ENCODE measurements at regions not wholly inside any gene's neighbourhood (a gene's known extent, or its start where the extent isn't known, plus 50 kb on each side); places are given as distances from the start of the nearest gene placed in this dataset.

DNA sequence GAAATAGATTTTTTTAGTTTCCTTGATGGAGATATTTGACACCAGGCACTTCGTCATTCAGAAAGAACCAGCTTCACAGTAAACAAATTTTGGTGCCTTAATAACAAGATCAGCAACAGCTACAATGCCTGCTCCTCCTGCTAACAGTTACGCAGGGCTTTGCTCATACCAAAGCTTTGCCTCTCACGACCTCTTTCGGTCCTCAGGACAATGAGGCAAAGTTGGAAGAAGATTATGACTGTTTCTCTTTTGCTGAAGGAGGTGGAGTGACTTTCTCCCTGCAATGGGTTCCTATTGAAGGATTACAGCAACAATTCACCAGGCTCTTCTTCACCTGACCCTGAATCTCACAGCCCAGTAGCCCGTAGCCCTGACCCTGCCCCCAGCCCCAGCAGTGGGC, 440.1 kb downstream of the PREX1 start:
- no peaks in the 10 kb centered on the region for H3K27me3 ChIP-seq (ENCODE audit: insufficient read depth, poor library complexity, severe bottlenecking)
- H3K4me3 ChIP-seq (replicated peaks; ENCODE audit: insufficient read depth, low read length): no peak overlapping the region
- DNase-seq (ENCODE audit: low read depth in 1 of 2, low spot score in 1 of 2): no peak
- no peak overlapping the region for H3K27ac ChIP-seq (replicated peaks)
- TF ChIP-seq, protein P1, sequence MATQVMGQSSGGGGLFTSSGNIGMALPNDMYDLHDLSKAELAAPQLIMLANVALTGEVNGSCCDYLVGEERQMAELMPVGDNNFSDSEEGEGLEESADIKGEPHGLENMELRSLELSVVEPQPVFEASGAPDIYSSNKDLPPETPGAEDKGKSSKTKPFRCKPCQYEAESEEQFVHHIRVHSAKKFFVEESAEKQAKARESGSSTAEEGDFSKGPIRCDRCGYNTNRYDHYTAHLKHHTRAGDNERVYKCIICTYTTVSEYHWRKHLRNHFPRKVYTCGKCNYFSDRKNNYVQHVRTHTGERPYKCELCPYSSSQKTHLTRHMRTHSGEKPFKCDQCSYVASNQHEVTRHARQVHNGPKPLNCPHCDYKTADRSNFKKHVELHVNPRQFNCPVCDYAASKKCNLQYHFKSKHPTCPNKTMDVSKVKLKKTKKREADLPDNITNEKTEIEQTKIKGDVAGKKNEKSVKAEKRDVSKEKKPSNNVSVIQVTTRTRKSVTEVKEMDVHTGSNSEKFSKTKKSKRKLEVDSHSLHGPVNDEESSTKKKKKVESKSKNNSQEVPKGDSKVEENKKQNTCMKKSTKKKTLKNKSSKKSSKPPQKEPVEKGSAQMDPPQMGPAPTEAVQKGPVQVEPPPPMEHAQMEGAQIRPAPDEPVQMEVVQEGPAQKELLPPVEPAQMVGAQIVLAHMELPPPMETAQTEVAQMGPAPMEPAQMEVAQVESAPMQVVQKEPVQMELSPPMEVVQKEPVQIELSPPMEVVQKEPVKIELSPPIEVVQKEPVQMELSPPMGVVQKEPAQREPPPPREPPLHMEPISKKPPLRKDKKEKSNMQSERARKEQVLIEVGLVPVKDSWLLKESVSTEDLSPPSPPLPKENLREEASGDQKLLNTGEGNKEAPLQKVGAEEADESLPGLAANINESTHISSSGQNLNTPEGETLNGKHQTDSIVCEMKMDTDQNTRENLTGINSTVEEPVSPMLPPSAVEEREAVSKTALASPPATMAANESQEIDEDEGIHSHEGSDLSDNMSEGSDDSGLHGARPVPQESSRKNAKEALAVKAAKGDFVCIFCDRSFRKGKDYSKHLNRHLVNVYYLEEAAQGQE (IDR thresholded peaks at IDR 0.05; ENCODE audit: insufficient replicate concordance, low read depth): no peak
- TF ChIP-seq SPI1 (IDR thresholded peaks at IDR 0.05; ENCODE audit: borderline replicate concordance, low read depth): no peak
- TF ChIP-seq, protein P2, sequence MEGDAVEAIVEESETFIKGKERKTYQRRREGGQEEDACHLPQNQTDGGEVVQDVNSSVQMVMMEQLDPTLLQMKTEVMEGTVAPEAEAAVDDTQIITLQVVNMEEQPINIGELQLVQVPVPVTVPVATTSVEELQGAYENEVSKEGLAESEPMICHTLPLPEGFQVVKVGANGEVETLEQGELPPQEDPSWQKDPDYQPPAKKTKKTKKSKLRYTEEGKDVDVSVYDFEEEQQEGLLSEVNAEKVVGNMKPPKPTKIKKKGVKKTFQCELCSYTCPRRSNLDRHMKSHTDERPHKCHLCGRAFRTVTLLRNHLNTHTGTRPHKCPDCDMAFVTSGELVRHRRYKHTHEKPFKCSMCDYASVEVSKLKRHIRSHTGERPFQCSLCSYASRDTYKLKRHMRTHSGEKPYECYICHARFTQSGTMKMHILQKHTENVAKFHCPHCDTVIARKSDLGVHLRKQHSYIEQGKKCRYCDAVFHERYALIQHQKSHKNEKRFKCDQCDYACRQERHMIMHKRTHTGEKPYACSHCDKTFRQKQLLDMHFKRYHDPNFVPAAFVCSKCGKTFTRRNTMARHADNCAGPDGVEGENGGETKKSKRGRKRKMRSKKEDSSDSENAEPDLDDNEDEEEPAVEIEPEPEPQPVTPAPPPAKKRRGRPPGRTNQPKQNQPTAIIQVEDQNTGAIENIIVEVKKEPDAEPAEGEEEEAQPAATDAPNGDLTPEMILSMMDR (IDR thresholded peaks at IDR 0.05; ENCODE audit: insufficient read depth, low read length): no peak
- TF ChIP-seq POLR2AphosphoS5 (IDR thresholded peaks at IDR 0.05; ENCODE audit: low read depth): no peak
- no peak for TF ChIP-seq GABPA (IDR thresholded peaks at IDR 0.05; ENCODE audit: low read depth)

DNA sequence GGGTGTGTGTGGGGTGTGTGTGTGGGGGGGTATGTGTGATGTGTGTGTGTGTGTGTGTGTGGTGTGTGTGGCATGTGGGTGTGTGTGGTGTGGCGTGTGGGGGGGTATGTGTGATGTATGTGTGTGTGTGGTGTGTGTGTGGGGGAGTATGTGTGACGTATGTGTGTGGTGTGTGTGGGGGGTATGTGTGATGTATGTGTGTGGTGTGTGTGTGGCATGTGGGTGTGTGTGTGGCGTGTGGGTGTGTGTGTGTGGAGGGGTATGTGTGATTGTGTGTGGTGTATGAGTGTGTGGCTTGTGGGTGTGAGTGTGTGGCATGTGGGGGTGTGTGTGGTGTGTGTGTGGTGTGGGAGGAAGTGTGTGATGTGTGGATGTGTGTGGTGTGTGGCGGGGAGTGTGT, 442.3 kb downstream of the PREX1 start:
- DNase-seq (ENCODE audit: low read depth in 1 of 2, low spot score in 1 of 2): no peak
- no peak overlapping the region for H3K27ac ChIP-seq (replicated peaks)
- TF ChIP-seq SPI1 (IDR thresholded peaks at IDR 0.05; ENCODE audit: borderline replicate concordance, low read depth): no peak
- no peak for TF ChIP-seq POLR2AphosphoS5 (IDR thresholded peaks at IDR 0.05; ENCODE audit: low read depth)
- TF ChIP-seq, protein P1 (IDR thresholded peaks at IDR 0.05; ENCODE audit: insufficient replicate concordance, low read depth): no peak
- no peak for TF ChIP-seq GABPA (IDR thresholded peaks at IDR 0.05; ENCODE audit: low read depth)
- TF ChIP-seq, protein P2 (IDR thresholded peaks at IDR 0.05; ENCODE audit: insufficient read depth, low read length): no peak

DNA sequence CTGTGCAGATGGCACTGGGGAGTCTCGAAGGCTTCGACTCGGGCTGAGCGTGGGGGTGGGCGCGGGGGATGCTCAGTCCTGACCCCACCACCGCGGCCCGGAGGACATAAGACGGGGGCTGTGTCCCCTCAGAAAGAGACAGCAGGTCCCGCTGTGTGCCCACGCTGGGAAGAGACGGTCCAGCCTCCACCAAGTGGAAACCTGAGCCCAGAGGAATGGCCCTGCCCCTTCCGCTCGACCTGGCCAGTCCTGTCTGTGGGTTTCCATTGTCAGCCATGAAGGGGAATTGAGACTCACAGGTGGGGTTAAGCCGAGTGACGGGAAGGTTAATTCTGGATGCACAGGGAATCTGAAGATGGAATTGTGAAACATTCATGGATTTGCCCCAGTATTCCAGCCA, 442.7 kb downstream of the PREX1 start:
- H3K4me3 ChIP-seq (replicated peaks; ENCODE audit: insufficient read depth, low read length): no peak overlapping the region
- no peaks in the 10 kb centered on the region for H3K27me3 ChIP-seq (ENCODE audit: insufficient read depth, poor library complexity, severe bottlenecking)
- TF ChIP-seq GABPA (IDR thresholded peaks at IDR 0.05; ENCODE audit: low read depth): no peak
- TF ChIP-seq, protein P1 (IDR thresholded peaks at IDR 0.05; ENCODE audit: insufficient replicate concordance, low read depth): no peak
- TF ChIP-seq SPI1 (IDR thresholded peaks at IDR 0.05; ENCODE audit: borderline replicate concordance, low read depth): no peak
- TF ChIP-seq POLR2AphosphoS5 (IDR thresholded peaks at IDR 0.05; ENCODE audit: low read depth): no peak
- TF ChIP-seq, protein P2 (IDR thresholded peaks at IDR 0.05; ENCODE audit: insufficient read depth, low read length): no peak
- no peak for DNase-seq (ENCODE audit: low read depth in 1 of 2, low spot score in 1 of 2)
- no peak overlapping the region for H3K27ac ChIP-seq (replicated peaks)

More for the DNA sequence above, 442.3 kb downstream of the PREX1 start:
- H3K27me3 ChIP-seq (ENCODE audit: insufficient read depth, poor library complexity, severe bottlenecking): no peaks in the 10 kb centered on the region
- H3K4me3 ChIP-seq (replicated peaks; ENCODE audit: insufficient read depth, low read length): no peak overlapping the region
